Astrocyte (in vitro differentiated cells and primary cell): ENCODE measurements at regions not wholly inside any gene's neighbourhood (a gene's known extent, or its start where the extent isn't known, plus 50 kb on each side); places are given as distances from the start of the nearest gene placed in this dataset.

Experiments
- DNase-seq: peaks from one replicate; pipeline ENCODE4 v3.0.0-alpha.2; 2010; ENCODE audit warnings: low read depth
- FAIRE-seq: peaks from 2 replicates; lab custom pipeline; 2011; peaks lifted over from hg19 to GRCh38; lab: Jason Lieb, UNC
- H2AFZ ChIP-seq: 2 replicates; pipeline ENCODE4 v1.6.0; 2012; ENCODE audit warnings: low read depth, low read length, inconsistent platforms
- H3K27ac ChIP-seq: 2 replicates; pipeline ENCODE4 v1.5.1; 2011; ENCODE audit warnings: low read depth, low read length, inconsistent platforms
- H3K27me3 ChIP-seq: 2 replicates; pipeline ENCODE4 v1.6.0; 2011; ENCODE audit warnings: low read length, inconsistent platforms; ENCODE audit not compliant: insufficient read depth
- H3K36me3 ChIP-seq: 2 replicates; pipeline ENCODE4 v1.5.1; 2011; ENCODE audit warnings: low read length, inconsistent platforms; ENCODE audit not compliant: insufficient read depth
- H3K4me1 ChIP-seq: 2 replicates; pipeline ENCODE4 v1.5.1; 2011; ENCODE audit warnings: low read length, inconsistent platforms; ENCODE audit not compliant: insufficient read depth
- H3K4me2 ChIP-seq: 2 replicates; pipeline ENCODE4 v1.6.0; 2012; ENCODE audit warnings: low read length, inconsistent platforms
- H3K4me3 ChIP-seq: 2 replicates; pipeline ENCODE4 v1.5.1; 2011; ENCODE audit warnings: low read depth, mild to moderate bottlenecking, low read length, inconsistent platforms; ENCODE audit not compliant: insufficient read depth
- H3K79me2 ChIP-seq: 2 replicates; pipeline ENCODE4 v1.6.0; 2012; ENCODE audit warnings: mild to moderate bottlenecking, low read length, inconsistent platforms; ENCODE audit not compliant: insufficient read depth
- H3K9ac ChIP-seq: 2 replicates; pipeline ENCODE4 v1.6.0; 2012; ENCODE audit warnings: mild to moderate bottlenecking, low read length, inconsistent platforms
- H3K9me3 ChIP-seq: 2 replicates; pipeline ENCODE4 v1.5.1; 2012; ENCODE audit warnings: low read depth, mild to moderate bottlenecking, low read length, inconsistent platforms; ENCODE audit not compliant: insufficient read depth
- H4K20me1 ChIP-seq: 2 replicates; pipeline ENCODE4 v1.6.0; 2012; ENCODE audit warnings: low read length, inconsistent platforms; ENCODE audit not compliant: insufficient read depth
- H3K27ac Mint-ChIP-seq: one replicate; pipeline ENCODE4 v1.8.0; 2021; ENCODE audit warnings: mild to moderate bottlenecking, mixed read lengths; ENCODE audit not compliant: unreplicated experiment
- H3K27me3 Mint-ChIP-seq: one replicate; pipeline ENCODE4 v1.8.0; 2021; ENCODE audit warnings: low read depth, mixed read lengths; ENCODE audit not compliant: unreplicated experiment
- H3K36me3 Mint-ChIP-seq: one replicate; pipeline ENCODE4 v1.8.0; 2021; ENCODE audit warnings: low read depth, mixed read lengths; ENCODE audit not compliant: unreplicated experiment
- H3K4me1 Mint-ChIP-seq: one replicate; pipeline ENCODE4 v1.8.0; 2021; ENCODE audit warnings: low read depth, mixed read lengths; ENCODE audit not compliant: unreplicated experiment
- H3K4me3 Mint-ChIP-seq: one replicate; pipeline ENCODE4 v1.8.0; 2021; ENCODE audit warnings: mild to moderate bottlenecking, moderate library complexity, mixed read lengths; ENCODE audit not compliant: unreplicated experiment
- H3K9me3 Mint-ChIP-seq: one replicate; pipeline ENCODE4 v1.8.0; 2021; ENCODE audit warnings: mild to moderate bottlenecking, mixed read lengths; ENCODE audit not compliant: unreplicated experiment
- EZH2 ChIP-seq: IDR thresholded peaks from 2 replicates; pipeline ENCODE4 v1.6.1; 2012; ENCODE audit warnings: mild to moderate bottlenecking, low read length, inconsistent platforms; ENCODE audit not compliant: insufficient read depth
- TF ChIP-seq, protein P1 (sequence below): IDR thresholded peaks from 2 replicates; pipeline ENCODE4 v1.5.1; 2011; ENCODE audit warnings: low read depth, mild to moderate bottlenecking, inconsistent platforms, low read length, moderate library complexity; ENCODE audit not compliant: insufficient read depth

DNA sequence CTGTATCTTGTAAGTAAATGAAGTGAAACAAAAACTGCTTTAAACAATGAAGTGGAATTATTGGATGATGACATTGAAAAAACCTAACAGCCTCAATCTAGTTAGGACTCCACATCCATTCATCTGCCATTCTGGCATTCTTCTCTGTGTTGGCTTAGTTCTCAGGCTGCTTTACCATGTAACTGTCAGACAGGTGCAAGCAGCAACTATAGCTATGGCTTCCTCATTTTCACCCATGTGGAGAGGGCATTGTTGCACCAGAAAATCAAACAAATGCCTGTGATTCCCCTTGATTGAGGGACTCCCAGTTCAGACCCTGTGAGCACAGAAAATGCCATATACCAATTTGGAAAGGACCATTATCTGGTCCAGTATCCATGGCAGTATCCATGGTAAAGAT, 129.5 kb upstream of the NYAP2 start:
- Mint-ChIP-seq H3K4me3 (no peak overlapping the region), H3K9me3 (peaks cover 2% of the 10 kb centered on the region), H3K27me3 (no peaks in the 10 kb centered on the region), H3K36me3 (no peaks in the 10 kb centered on the region), H3K4me1 (peaks cover 2% of the 10 kb centered on the region), H3K27ac (no peak overlapping the region)
- Histone ChIP-seq H3K9ac (no peak overlapping the region), H3K4me2 (no peak overlapping the region), H2AFZ (no peak overlapping the region), H3K79me2 (no peaks in the 10 kb centered on the region), H3K36me3 (no peaks in the 10 kb centered on the region), H3K27ac (no peak overlapping the region), H3K4me3 (no peak overlapping the region), H3K4me1 (no peaks in the 10 kb centered on the region), H3K9me3 (no peaks in the 10 kb centered on the region), H4K20me1 (no peaks in the 10 kb centered on the region), H3K27me3 (no peaks in the 10 kb centered on the region)
- no peak for DNase-seq
- TF ChIP-seq, protein P1, sequence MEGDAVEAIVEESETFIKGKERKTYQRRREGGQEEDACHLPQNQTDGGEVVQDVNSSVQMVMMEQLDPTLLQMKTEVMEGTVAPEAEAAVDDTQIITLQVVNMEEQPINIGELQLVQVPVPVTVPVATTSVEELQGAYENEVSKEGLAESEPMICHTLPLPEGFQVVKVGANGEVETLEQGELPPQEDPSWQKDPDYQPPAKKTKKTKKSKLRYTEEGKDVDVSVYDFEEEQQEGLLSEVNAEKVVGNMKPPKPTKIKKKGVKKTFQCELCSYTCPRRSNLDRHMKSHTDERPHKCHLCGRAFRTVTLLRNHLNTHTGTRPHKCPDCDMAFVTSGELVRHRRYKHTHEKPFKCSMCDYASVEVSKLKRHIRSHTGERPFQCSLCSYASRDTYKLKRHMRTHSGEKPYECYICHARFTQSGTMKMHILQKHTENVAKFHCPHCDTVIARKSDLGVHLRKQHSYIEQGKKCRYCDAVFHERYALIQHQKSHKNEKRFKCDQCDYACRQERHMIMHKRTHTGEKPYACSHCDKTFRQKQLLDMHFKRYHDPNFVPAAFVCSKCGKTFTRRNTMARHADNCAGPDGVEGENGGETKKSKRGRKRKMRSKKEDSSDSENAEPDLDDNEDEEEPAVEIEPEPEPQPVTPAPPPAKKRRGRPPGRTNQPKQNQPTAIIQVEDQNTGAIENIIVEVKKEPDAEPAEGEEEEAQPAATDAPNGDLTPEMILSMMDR = no peak
- no peak for TF ChIP-seq EZH2
- FAIRE-seq = no peak

- TF ChIP-seq, protein P1 = no peak
- TF ChIP-seq EZH2 = no peak
- no peak for FAIRE-seq
- Histone ChIP-seq H3K9ac (no peak overlapping the region), H3K36me3 (no peaks in the 10 kb centered on the region), H3K4me2 (no peak overlapping the region), H3K27ac (no peak overlapping the region), H3K79me2 (no peaks in the 10 kb centered on the region), H3K4me1 (no peaks in the 10 kb centered on the region), H4K20me1 (no peaks in the 10 kb centered on the region), H2AFZ (no peak overlapping the region), H3K9me3 (no peaks in the 10 kb centered on the region), H3K27me3 (no peaks in the 10 kb centered on the region), H3K4me3 (no peak overlapping the region)
- Mint-ChIP-seq H3K27me3 (no peaks in the 10 kb centered on the region), H3K4me1 (no peaks in the 10 kb centered on the region), H3K36me3 (no peaks in the 10 kb centered on the region), H3K27ac (no peak overlapping the region), H3K4me3 (no peak overlapping the region), H3K9me3 (peaks cover 2% of the 10 kb centered on the region)
- DNase-seq = no peak
These were observed 145.1 kb upstream of the NYAP2 start for GRCh38 chr2:225254363-225254762.

GRCh38 chr2:225244933-225245332, 154.6 kb upstream of the NYAP2 start:
- H3K9me3 ChIP-seq = no peaks in the 10 kb centered on the region
- H3K27me3 ChIP-seq = no peaks in the 10 kb centered on the region
- Mint-ChIP-seq H3K36me3 (no peaks in the 10 kb centered on the region), H3K4me3 (no peak overlapping the region), H3K27ac (no peak overlapping the region), H3K4me1 (no peaks in the 10 kb centered on the region), H3K27me3 (no peaks in the 10 kb centered on the region), H3K9me3 (no peaks in the 10 kb centered on the region)
- H3K9ac ChIP-seq = no peak overlapping the region
- H2AFZ ChIP-seq = no peak overlapping the region
- no peak for TF ChIP-seq EZH2
- TF ChIP-seq, protein P1 = no peak
- DNase-seq (no peak), FAIRE-seq (no peak)
- no peak overlapping the region for H3K27ac ChIP-seq
- H3K4me2 ChIP-seq = no peak overlapping the region
- no peaks in the 10 kb centered on the region for H4K20me1 ChIP-seq
- no peaks in the 10 kb centered on the region for H3K79me2 ChIP-seq
- H3K36me3 ChIP-seq = no peaks in the 10 kb centered on the region
- H3K4me1 ChIP-seq = no peaks in the 10 kb centered on the region
- H3K4me3 ChIP-seq = no peak overlapping the region
